ENCODE measurements at regions not wholly inside any gene's neighbourhood (a gene's known extent, or its start where the extent isn't known, plus 50 kb on each side); places are given as distances from the start of the nearest gene placed in this dataset.
"Not testable (repeated sequence)": the region's sequence is repeated elsewhere in the genome, so short reads cannot be mapped to it uniquely, and the experiment has no call there.

DNA sequence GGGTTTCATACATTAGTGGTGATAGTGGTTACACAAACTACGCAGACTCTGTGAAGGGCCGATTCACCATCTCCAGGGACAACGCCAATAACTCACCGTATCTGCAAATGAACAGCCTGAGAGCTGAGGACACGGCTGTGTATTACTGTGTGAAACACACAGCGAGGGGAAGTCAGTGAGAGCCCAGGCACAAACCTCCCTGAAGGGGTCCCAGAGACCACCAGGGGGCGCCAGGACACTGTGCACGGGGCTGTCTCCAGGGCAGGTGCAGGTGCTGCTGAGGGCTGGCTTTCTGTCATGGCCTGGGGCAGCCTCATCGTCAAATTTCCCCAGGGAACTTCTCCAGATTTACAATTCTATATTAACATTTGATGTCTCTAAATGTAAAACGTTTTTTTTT is 184.6 kb upstream of the TP53TG3C start:
- not testable (repeated sequence) for H3K9me3 ChIP-seq (ENCODE audit: severe bottlenecking); H3K27me3 ChIP-seq (ENCODE audit: insufficient read depth, poor library complexity, severe bottlenecking); H3K4me1 ChIP-seq (ENCODE audit: insufficient read depth, poor library complexity, severe bottlenecking); DNase-seq (ENCODE audit: low spot score); H3K27ac ChIP-seq (ENCODE audit: poor library complexity, severe bottlenecking); H3K4me3 ChIP-seq (ENCODE audit: severe bottlenecking); ATAC-seq (ENCODE audit: low read depth); H3K36me3 ChIP-seq (ENCODE audit: low read depth)
- TF ChIP-seq, protein P1, sequence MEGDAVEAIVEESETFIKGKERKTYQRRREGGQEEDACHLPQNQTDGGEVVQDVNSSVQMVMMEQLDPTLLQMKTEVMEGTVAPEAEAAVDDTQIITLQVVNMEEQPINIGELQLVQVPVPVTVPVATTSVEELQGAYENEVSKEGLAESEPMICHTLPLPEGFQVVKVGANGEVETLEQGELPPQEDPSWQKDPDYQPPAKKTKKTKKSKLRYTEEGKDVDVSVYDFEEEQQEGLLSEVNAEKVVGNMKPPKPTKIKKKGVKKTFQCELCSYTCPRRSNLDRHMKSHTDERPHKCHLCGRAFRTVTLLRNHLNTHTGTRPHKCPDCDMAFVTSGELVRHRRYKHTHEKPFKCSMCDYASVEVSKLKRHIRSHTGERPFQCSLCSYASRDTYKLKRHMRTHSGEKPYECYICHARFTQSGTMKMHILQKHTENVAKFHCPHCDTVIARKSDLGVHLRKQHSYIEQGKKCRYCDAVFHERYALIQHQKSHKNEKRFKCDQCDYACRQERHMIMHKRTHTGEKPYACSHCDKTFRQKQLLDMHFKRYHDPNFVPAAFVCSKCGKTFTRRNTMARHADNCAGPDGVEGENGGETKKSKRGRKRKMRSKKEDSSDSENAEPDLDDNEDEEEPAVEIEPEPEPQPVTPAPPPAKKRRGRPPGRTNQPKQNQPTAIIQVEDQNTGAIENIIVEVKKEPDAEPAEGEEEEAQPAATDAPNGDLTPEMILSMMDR (IDR thresholded peaks at IDR 0.05; ENCODE audit: poor library complexity, severe bottlenecking), result peak; percentile 17

DNA sequence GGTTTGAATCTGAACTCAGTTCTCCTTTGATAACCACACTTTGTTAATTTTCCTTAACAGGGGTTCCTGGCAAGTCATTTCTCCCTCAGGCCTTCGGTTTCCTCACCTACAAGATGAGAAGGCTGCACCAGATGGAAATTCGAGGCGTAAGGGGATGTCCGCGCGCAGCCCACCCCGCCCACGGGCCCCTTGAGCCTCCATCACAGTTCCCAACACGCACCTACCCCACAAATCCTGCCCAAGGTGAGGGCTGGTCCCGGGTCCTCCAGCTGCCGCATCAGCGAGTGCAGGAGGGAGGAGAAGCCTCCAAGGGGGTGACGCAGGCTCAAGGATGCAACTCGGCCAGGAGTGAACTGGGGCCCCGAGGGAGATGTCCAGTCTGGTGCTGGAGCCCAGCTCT is 166.9 kb upstream of the TP53TG3C start:
- H3K27me3 ChIP-seq (ENCODE audit: insufficient read depth, poor library complexity, severe bottlenecking); H3K9me3 ChIP-seq (ENCODE audit: severe bottlenecking); H3K4me1 ChIP-seq (ENCODE audit: insufficient read depth, poor library complexity, severe bottlenecking); H3K36me3 ChIP-seq (ENCODE audit: low read depth); DNase-seq (ENCODE audit: low spot score); ATAC-seq (ENCODE audit: low read depth); H3K27ac ChIP-seq (ENCODE audit: poor library complexity, severe bottlenecking); H3K4me3 ChIP-seq (ENCODE audit: severe bottlenecking): not testable (repeated sequence)

DNA sequence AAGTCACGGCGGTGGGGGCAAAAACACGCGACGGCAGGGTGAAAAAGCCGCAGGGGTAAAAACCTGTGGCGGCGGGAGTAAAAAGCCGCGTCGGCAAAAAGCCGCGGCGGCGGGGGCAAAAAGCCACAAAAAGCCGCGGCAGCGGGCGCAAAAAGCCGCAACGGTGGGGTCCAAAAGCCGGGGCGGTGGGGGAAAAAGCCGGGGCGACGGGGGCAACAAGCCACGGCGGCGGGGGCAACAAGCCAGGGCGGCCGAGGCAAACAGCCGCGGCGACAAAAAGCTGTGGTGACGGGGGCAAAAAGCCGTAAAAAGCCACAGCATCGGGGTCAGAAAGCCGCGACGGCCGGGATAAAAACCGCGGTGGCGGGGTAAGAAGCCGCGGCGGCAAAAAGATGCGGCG is 166.1 kb upstream of the TP53TG3C start:
- H3K4me1 ChIP-seq (ENCODE audit: insufficient read depth, poor library complexity, severe bottlenecking); DNase-seq (ENCODE audit: low spot score); ATAC-seq (ENCODE audit: low read depth); H3K9me3 ChIP-seq (ENCODE audit: severe bottlenecking); H3K27ac ChIP-seq (ENCODE audit: poor library complexity, severe bottlenecking); H3K27me3 ChIP-seq (ENCODE audit: insufficient read depth, poor library complexity, severe bottlenecking); H3K4me3 ChIP-seq (ENCODE audit: severe bottlenecking); H3K36me3 ChIP-seq (ENCODE audit: low read depth): not testable (repeated sequence)

DNA sequence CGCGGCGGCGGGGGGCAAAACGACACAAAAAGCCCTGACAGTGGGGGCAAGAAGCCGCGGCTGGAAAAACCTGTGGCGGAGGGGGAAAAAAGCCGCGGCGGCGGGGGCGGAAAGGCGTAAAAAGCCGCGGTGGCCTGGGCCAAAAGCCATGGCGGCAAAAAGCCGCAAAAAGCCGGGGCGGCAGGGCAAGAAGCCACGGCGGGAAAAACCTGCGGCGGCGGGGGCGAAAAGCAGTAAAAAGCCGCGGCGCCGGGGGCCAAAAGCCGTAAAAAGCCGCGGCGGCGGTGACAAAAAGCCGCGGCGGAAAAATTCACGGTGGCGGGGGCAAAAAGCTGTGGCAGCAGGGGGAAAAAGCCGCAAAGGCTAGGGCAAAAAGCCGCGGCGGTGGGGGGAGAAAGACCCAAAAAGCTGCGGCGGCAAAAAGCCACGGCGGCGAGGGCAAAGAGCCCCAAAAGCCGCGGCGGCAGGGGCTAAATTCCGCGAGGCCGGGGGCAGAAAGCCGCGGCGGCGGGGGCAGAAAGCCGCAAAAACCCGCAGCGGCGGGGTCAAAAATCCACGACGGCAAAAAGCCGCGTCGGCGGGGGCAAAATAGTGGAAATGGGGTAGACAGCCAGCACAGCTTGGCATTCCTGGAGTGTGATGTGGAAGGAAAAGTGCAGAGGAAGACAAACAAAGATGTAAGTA is 165.2 kb upstream of the TP53TG3C start:
- ATAC-seq (ENCODE audit: low read depth); H3K4me1 ChIP-seq (ENCODE audit: insufficient read depth, poor library complexity, severe bottlenecking): not testable (repeated sequence)

DNA sequence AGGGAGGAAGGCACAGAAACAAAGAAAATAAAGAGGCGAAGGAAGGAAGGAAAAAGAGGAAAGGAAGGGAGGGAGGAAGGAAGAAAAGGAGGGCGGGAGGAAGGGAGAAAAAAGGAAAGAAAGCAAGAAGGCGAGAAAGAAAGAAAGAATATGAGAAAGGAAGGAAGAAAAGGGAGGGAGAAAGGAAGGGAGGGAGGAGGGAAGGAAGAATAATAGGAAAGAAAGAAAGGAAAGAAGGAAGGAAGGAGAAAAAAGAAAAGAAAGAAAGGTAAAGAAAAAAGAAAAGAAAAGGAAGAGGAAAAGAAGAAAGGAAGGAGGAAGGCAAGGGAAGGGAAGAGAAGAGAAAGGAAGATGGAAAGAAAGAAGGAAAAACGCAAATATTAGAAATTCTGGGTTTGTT is 145.2 kb upstream of the TP53TG3C start:
- not testable (repeated sequence) for H3K36me3 ChIP-seq (ENCODE audit: low read depth); H3K9me3 ChIP-seq (ENCODE audit: severe bottlenecking); DNase-seq (ENCODE audit: low spot score); H3K27me3 ChIP-seq (ENCODE audit: insufficient read depth, poor library complexity, severe bottlenecking); H3K4me3 ChIP-seq (ENCODE audit: severe bottlenecking); H3K4me1 ChIP-seq (ENCODE audit: insufficient read depth, poor library complexity, severe bottlenecking); ATAC-seq (ENCODE audit: low read depth); H3K27ac ChIP-seq (ENCODE audit: poor library complexity, severe bottlenecking)

More for the DNA sequence above, 165.2 kb upstream of the TP53TG3C start:
- not testable (repeated sequence) for H3K4me3 ChIP-seq (ENCODE audit: severe bottlenecking); H3K27me3 ChIP-seq (ENCODE audit: insufficient read depth, poor library complexity, severe bottlenecking); H3K27ac ChIP-seq (ENCODE audit: poor library complexity, severe bottlenecking); H3K9me3 ChIP-seq (ENCODE audit: severe bottlenecking); H3K36me3 ChIP-seq (ENCODE audit: low read depth); DNase-seq (ENCODE audit: low spot score)

DNA sequence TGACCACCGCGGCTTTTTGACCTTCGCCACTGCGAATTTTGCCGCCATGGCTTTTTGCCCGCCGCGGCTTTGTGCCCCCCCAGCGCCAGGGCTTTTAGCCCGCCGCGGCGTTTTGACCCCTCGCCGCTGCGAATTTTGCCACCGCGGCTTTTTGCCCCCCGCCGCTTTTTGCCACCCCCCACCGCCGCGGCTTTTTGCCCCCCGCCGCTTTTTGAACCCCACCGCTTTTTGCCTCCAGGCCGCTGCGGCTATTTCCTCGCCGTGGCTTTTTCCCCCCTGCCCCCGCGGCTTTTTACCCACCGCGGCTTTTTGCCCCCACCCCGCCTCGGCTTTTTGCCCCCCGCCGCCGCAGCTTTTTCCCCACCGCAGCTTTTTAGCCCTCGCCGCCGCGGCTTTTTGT is 134.8 kb upstream of the TP53TG3C start:
- Histone ChIP-seq H3K27ac (ENCODE audit: poor library complexity, severe bottlenecking) (no peak overlapping the region), H3K36me3 (ENCODE audit: low read depth) (no peaks in the 10 kb centered on the region), H3K9me3 (ENCODE audit: severe bottlenecking) (no peaks in the 10 kb centered on the region), H3K27me3 (ENCODE audit: insufficient read depth, poor library complexity, severe bottlenecking) (no peaks in the 10 kb centered on the region), H3K4me3 (ENCODE audit: severe bottlenecking) (no peak overlapping the region), H3K4me1 (ENCODE audit: insufficient read depth, poor library complexity, severe bottlenecking) (no peaks in the 10 kb centered on the region)
- ATAC-seq (ENCODE audit: low read depth) (no peak), DNase-seq (ENCODE audit: low spot score) (no peak)
- TF ChIP-seq, protein P1 (IDR thresholded peaks at IDR 0.05; ENCODE audit: poor library complexity, severe bottlenecking), result no peak

DNA sequence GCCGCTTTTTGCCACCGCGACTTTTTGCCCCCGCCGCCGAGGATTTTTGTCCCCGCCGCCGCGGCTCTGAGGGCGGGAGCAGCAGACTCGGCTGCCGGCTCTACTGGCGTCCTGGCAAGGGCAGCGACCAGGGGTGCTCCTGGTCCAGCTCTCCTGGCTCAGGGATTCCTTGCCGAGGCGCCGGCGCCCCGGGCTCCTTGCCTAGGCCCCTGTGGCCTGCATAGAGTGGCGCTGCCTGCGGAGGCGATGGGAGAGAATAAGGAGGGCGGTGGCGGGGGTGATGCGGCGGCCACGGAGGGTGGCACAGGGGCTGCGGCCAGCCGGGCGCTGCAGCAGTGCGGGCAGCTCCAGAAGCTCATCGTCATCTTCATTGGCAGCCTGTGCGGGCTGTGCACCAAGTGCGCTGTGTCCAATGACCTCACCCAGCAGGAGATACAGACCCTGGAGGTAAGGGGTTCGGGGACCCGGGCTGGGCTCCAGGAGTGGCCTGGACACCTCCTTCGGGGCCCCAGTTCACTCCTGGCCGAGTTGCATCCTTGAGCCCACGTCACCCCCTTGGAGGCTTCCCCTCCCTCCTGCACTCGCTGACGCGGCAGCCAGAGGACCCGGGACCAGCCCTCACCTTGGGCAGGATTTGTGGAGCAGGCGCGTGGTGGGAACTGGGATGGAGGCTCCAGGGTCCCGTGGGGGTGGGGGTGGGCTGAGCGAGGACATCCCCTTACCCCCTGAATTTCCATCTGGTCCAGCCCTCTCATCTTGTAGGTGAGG is 134.2 kb upstream of the TP53TG3C start:
- H3K36me3 ChIP-seq (ENCODE audit: low read depth); H3K9me3 ChIP-seq (ENCODE audit: severe bottlenecking); H3K4me3 ChIP-seq (ENCODE audit: severe bottlenecking); H3K27ac ChIP-seq (ENCODE audit: poor library complexity, severe bottlenecking); ATAC-seq (ENCODE audit: low read depth); H3K4me1 ChIP-seq (ENCODE audit: insufficient read depth, poor library complexity, severe bottlenecking); H3K27me3 ChIP-seq (ENCODE audit: insufficient read depth, poor library complexity, severe bottlenecking): not testable (repeated sequence)
- peak; percentile 23 for DNase-seq (ENCODE audit: low spot score)

DNA sequence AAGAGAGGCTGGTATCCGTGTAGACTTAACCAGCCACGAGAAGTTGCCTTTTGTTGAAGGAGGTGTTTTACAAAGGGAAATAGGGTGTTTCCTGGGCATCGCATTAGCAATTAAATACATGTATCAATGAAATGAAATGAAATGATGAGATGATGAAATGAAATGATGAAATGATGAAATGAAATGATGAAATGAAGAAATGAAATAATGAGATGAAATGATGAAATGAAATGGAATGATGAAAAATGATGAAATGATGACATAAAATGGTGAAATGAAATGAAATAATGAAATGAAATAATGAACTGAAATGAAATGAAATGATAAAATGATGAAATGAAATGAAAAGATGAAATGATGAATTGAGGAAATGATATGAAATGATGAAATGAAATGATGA is 131.3 kb upstream of the TP53TG3C start:
- H3K27ac ChIP-seq (ENCODE audit: poor library complexity, severe bottlenecking); ATAC-seq (ENCODE audit: low read depth); DNase-seq (ENCODE audit: low spot score); H3K4me1 ChIP-seq (ENCODE audit: insufficient read depth, poor library complexity, severe bottlenecking); H3K27me3 ChIP-seq (ENCODE audit: insufficient read depth, poor library complexity, severe bottlenecking); H3K36me3 ChIP-seq (ENCODE audit: low read depth); H3K4me3 ChIP-seq (ENCODE audit: severe bottlenecking); H3K9me3 ChIP-seq (ENCODE audit: severe bottlenecking): not testable (repeated sequence)

DNA sequence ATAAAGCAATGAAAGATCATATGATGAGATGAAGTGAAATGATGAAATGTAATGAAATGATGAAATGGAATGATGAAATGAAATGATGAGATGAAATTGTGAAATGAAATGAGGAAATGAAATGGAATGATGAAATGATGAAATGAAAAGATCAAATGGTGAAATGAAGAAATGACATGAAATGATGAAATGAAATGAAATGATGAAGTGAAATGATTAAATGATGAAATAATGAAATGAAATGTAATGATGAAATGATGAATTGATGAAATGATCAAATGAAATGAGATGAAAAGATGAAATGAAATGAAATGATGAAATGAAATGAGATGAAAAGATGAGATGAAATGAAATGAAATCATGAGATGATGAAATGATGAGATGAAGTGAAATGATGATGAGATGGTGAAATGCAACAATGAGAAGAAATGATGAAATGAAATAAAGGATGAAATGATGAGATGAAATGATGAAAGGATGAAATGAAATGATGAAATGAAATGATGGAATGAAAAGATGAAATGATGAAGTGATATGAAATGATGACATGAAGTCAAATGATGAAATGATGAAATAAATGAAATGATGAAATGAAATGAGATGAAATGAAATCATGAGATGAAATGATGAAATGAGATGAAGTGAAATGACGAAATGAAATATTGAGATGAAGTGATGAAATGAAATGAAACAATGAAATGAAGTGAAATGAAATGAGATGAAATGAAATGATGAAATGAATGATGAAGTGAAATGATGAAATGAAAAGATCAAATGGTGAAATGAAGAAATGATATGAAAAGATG is 130.5 kb upstream of the TP53TG3C start:
- not testable (repeated sequence) for H3K27me3 ChIP-seq (ENCODE audit: insufficient read depth, poor library complexity, severe bottlenecking); H3K4me3 ChIP-seq (ENCODE audit: severe bottlenecking); H3K36me3 ChIP-seq (ENCODE audit: low read depth); ATAC-seq (ENCODE audit: low read depth); DNase-seq (ENCODE audit: low spot score); H3K4me1 ChIP-seq (ENCODE audit: insufficient read depth, poor library complexity, severe bottlenecking); H3K27ac ChIP-seq (ENCODE audit: poor library complexity, severe bottlenecking); H3K9me3 ChIP-seq (ENCODE audit: severe bottlenecking)

All from RWPE2 (cell line).